Cardiac muscle cell (in vitro differentiated cells and primary cell): ENCODE measurements at regions not wholly inside any gene's neighbourhood (a gene's known extent, or its start where the extent isn't known, plus 50 kb on each side); places are given as distances from the start of the nearest gene placed in this dataset.

Experiments
- DNase-seq, 2 donors: peaks; one replicate each; pipeline versions ENCODE4 v3.0.0 to v3.0.0-alpha.2; 2010 to 2017; ENCODE audit warnings: low read depth in 1 of 2, low spot score in 1 of 2
- H3K27ac ChIP-seq: fragments of 200-600 bp; sonication (generic); 2 replicates; pipeline ENCODE4 v1.5.1; 2016
- H3K27me3 ChIP-seq: fragments of 200-600 bp; sonication (generic); 2 replicates; pipeline ENCODE4 v1.6.0; 2016; ENCODE audit warnings: control low read depth
- H3K36me3 ChIP-seq: fragments of 200-600 bp; sonication (generic); 2 replicates; pipeline ENCODE4 v1.5.1; 2016; ENCODE audit warnings: control low read depth
- H3K4me1 ChIP-seq: fragments of 200-600 bp; sonication (generic); 2 replicates; pipeline ENCODE4 v1.8.1; 2017; ENCODE audit warnings: low read depth, mild to moderate bottlenecking, mixed run types
- H3K4me3 ChIP-seq: fragments of 200-600 bp; sonication (generic); 2 replicates; pipeline ENCODE4 v1.5.1; 2016; ENCODE audit warnings: mild to moderate bottlenecking
- H3K9me3 ChIP-seq: fragments of 200-600 bp; sonication (generic); 2 replicates; pipeline ENCODE4 v1.5.1; 2017; ENCODE audit warnings: low read depth, mild to moderate bottlenecking, control low read depth
- CTCF ChIP-seq: IDR thresholded peaks from 2 replicates; pipeline ENCODE4 v1.5.1; 2012; ENCODE audit warnings: low read depth, mild to moderate bottlenecking, low read length

GRCh38 chr21:35370071-35370470 is 321.0 kb upstream of the RUNX1 start:
- TF ChIP-seq CTCF, result no peak
- DNase-seq, result no peak
- H3K4me3 ChIP-seq, result no peak overlapping the region
- no peak overlapping the region for H3K27ac ChIP-seq
- H3K4me1 ChIP-seq, result no peaks in the 10 kb centered on the region
- no peaks in the 10 kb centered on the region for H3K9me3 ChIP-seq
- H3K36me3 ChIP-seq, result no peaks in the 10 kb centered on the region
- H3K27me3 ChIP-seq, result peaks cover 21% of the 10 kb centered on the region

GRCh38 chr21:35368326-35368725 is 319.2 kb upstream of the RUNX1 start:
- no peak for DNase-seq
- Histone ChIP-seq H3K4me1 (no peaks in the 10 kb centered on the region), H3K9me3 (no peaks in the 10 kb centered on the region), H3K27me3 (peaks cover 21% of the 10 kb centered on the region), H3K36me3 (no peaks in the 10 kb centered on the region), H3K4me3 (no peak overlapping the region), H3K27ac (no peak overlapping the region)
- TF ChIP-seq CTCF, result no peak

GRCh38 chr21:35367553-35367952 is 318.5 kb upstream of the RUNX1 start:
- Histone ChIP-seq H3K27me3 (peaks cover 21% of the 10 kb centered on the region), H3K4me1 (no peaks in the 10 kb centered on the region), H3K4me3 (no peak overlapping the region), H3K27ac (no peak overlapping the region), H3K36me3 (no peaks in the 10 kb centered on the region), H3K9me3 (no peaks in the 10 kb centered on the region)
- TF ChIP-seq CTCF, result no peak
- no peak for DNase-seq

- Histone ChIP-seq H3K27ac (no peak overlapping the region), H3K9me3 (no peaks in the 10 kb centered on the region), H3K4me1 (no peaks in the 10 kb centered on the region), H3K27me3 (peaks cover 22% of the 10 kb centered on the region), H3K4me3 (no peak overlapping the region), H3K36me3 (no peaks in the 10 kb centered on the region)
- TF ChIP-seq CTCF, result no peak
- peak in 1 of 2 donors; percentile 96 for DNase-seq
Observed at GRCh38 chr21:35366394-35367080, 317.4 kb upstream of the RUNX1 start.

- peaks cover 22% of the 10 kb centered on the region for H3K27me3 ChIP-seq
- no peak overlapping the region for H3K4me3 ChIP-seq
- no peaks in the 10 kb centered on the region for H3K9me3 ChIP-seq
- H3K36me3 ChIP-seq, result no peaks in the 10 kb centered on the region
- H3K4me1 ChIP-seq, result no peaks in the 10 kb centered on the region
- H3K27ac ChIP-seq, result no peak overlapping the region
- TF ChIP-seq CTCF, result no peak
- no peak for DNase-seq
Observed at GRCh38 chr21:35363458-35363857, 314.4 kb upstream of the RUNX1 start.

GRCh38 chr21:35361988-35362387 is 312.9 kb upstream of the RUNX1 start:
- Histone ChIP-seq H3K27ac (no peak overlapping the region), H3K9me3 (no peaks in the 10 kb centered on the region), H3K36me3 (no peaks in the 10 kb centered on the region), H3K27me3 (peaks cover 19% of the 10 kb centered on the region), H3K4me1 (no peaks in the 10 kb centered on the region), H3K4me3 (no peak overlapping the region)
- TF ChIP-seq CTCF, result no peak
- no peak for DNase-seq
